NT2/D1 (cell line): ENCODE measurements at regions not wholly inside any gene's neighbourhood (a gene's known extent, or its start where the extent isn't known, plus 50 kb on each side); places are given as distances from the start of the nearest gene placed in this dataset.

Source experiments
- SUZ12 ChIP-seq: IDR thresholded peaks from 2 replicates; pipeline ENCODE4 v1.6.1; 2011; ENCODE audit not compliant: insufficient read length, insufficient read depth; ENCODE audit errors: extremely low read depth
- ZNF274 ChIP-seq: IDR thresholded peaks from 2 replicates; pipeline ENCODE4 v1.6.1; 2011; ENCODE audit warnings: mild to moderate bottlenecking, low read depth, low read length

- TF ChIP-seq ZNF274 (no peak), SUZ12 (no peak)
Measured at GRCh38 chr4:24405341-24405740, 179.0 kb downstream of the DHX15 start.
